ENCODE measurements at regions not wholly inside any gene's neighbourhood (a gene's known extent, or its start where the extent isn't known, plus 50 kb on each side); places are given as distances from the start of the nearest gene placed in this dataset.

DNA sequence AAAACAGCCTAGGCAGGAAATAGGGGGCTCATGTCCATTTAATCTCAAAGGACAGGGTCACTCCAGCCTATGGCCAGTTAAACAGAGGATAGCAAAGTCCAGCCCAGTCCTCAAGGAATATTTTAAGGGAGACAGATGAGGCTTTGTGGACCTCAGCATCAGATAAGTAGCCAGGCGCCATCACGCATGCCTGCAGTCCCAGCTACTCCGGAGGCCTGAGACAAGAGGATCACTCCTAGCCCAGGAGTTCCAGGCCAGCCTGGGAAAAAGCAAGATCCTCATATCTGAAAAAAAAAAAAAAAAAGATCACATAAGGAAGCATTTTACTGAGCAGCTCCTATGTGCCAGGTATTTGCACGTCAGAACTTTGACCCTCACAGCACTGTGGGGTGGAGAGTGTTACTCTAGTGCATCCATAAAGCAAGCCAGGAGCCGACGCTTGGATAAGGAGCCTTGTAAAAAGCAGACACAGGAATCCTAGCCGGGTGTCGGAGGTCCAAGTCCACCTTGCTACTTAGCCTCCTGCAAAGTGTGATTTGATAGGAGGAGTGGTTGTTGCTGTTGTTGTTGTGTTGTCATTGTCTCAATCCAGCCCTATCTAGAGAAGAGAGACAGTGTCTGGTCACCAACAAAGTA lies 61.8 kb upstream of the DOCK1 start:
- Mint-ChIP-seq H3K9me3 (ENCODE audit: unreplicated experiment) (no peaks in the 10 kb centered on the region), H3K27me3 (ENCODE audit: low read depth, unreplicated experiment) (peaks cover 25% of the 10 kb centered on the region), H3K36me3 (ENCODE audit: low read depth, unreplicated experiment) (no peaks in the 10 kb centered on the region), H3K27ac (ENCODE audit: unreplicated experiment) (no peak overlapping the region), H3K4me3 (ENCODE audit: unreplicated experiment) (no peak overlapping the region), H3K4me1 (ENCODE audit: low read depth, unreplicated experiment) (no peaks in the 10 kb centered on the region)
- no peak overlapping the region for H3K4me3 ChIP-seq (ENCODE audit: insufficient read depth, low read depth, low read length)
- H3K4me1 ChIP-seq (ENCODE audit: insufficient read depth, low read length): no peaks in the 10 kb centered on the region
- H3K27ac ChIP-seq (ENCODE audit: low read depth, low read length): no peak overlapping the region
- H4K20me1 ChIP-seq (ENCODE audit: insufficient read depth, low read length): no peaks in the 10 kb centered on the region
- DNase-seq (ENCODE audit: low read depth): no peak
- H3K9me3 ChIP-seq (ENCODE audit: insufficient read depth, low read depth, low read length): no peaks in the 10 kb centered on the region
- no peak for TF ChIP-seq EZH2 (IDR thresholded peaks at IDR 0.05; ENCODE audit: insufficient read depth, low read length)
- TF ChIP-seq, protein P1, sequence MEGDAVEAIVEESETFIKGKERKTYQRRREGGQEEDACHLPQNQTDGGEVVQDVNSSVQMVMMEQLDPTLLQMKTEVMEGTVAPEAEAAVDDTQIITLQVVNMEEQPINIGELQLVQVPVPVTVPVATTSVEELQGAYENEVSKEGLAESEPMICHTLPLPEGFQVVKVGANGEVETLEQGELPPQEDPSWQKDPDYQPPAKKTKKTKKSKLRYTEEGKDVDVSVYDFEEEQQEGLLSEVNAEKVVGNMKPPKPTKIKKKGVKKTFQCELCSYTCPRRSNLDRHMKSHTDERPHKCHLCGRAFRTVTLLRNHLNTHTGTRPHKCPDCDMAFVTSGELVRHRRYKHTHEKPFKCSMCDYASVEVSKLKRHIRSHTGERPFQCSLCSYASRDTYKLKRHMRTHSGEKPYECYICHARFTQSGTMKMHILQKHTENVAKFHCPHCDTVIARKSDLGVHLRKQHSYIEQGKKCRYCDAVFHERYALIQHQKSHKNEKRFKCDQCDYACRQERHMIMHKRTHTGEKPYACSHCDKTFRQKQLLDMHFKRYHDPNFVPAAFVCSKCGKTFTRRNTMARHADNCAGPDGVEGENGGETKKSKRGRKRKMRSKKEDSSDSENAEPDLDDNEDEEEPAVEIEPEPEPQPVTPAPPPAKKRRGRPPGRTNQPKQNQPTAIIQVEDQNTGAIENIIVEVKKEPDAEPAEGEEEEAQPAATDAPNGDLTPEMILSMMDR (IDR thresholded peaks at IDR 0.05; ENCODE audit: insufficient read depth, low read depth, low read length): no peak
- H3K79me2 ChIP-seq (ENCODE audit: insufficient read depth, low read length): no peaks in the 10 kb centered on the region
- H3K9ac ChIP-seq (ENCODE audit: low read length): no peak overlapping the region
- no peak overlapping the region for H3K4me2 ChIP-seq (ENCODE audit: low read length)
- FAIRE-seq: no peak
- no peaks in the 10 kb centered on the region for H3K27me3 ChIP-seq (ENCODE audit: insufficient read depth, low read length)
- H3K36me3 ChIP-seq (ENCODE audit: insufficient read depth, low read length): no peaks in the 10 kb centered on the region
- no peak overlapping the region for H2AFZ ChIP-seq (ENCODE audit: low read depth, low read length)

DNA sequence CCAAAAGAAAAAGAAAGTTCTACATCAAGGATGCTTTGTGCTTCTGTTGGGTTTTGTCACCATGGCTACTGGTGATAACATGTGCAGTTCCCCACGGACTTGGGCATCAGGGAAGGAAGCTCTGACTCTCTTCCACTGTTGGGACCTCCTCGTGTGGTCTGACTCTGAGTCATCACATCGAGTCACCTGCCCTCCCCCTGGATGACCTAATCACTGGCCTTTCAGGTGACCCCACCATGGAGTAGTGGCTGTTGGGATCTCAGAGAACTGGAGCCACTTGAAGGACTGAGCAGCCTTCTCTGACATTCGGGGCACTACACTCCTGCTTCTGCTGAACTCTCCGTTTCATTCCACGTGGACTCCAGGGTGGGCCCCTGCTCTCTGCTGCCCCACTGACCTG lies 60.8 kb upstream of the DOCK1 start:
- H3K27me3 ChIP-seq (ENCODE audit: insufficient read depth, low read length): peaks cover 2% of the 10 kb centered on the region
- no peak overlapping the region for H3K9ac ChIP-seq (ENCODE audit: low read length)
- H3K27ac ChIP-seq (ENCODE audit: low read depth, low read length): no peak overlapping the region
- no peak overlapping the region for H3K4me3 Mint-ChIP-seq (ENCODE audit: unreplicated experiment)
- no peak overlapping the region for H2AFZ ChIP-seq (ENCODE audit: low read depth, low read length)
- no peak overlapping the region for H3K4me3 ChIP-seq (ENCODE audit: insufficient read depth, low read depth, low read length)
- peaks cover 26% of the 10 kb centered on the region for H3K27me3 Mint-ChIP-seq (ENCODE audit: low read depth, unreplicated experiment)
- H3K4me1 ChIP-seq (ENCODE audit: insufficient read depth, low read length): no peaks in the 10 kb centered on the region
- H3K9me3 Mint-ChIP-seq (ENCODE audit: unreplicated experiment): no peaks in the 10 kb centered on the region
- no peak for TF ChIP-seq EZH2 (IDR thresholded peaks at IDR 0.05; ENCODE audit: insufficient read depth, low read length)
- TF ChIP-seq, protein P1 (IDR thresholded peaks at IDR 0.05; ENCODE audit: insufficient read depth, low read depth, low read length): no peak
- H3K4me2 ChIP-seq (ENCODE audit: low read length): no peak overlapping the region
- no peaks in the 10 kb centered on the region for H3K36me3 Mint-ChIP-seq (ENCODE audit: low read depth, unreplicated experiment)
- no peak overlapping the region for H3K27ac Mint-ChIP-seq (ENCODE audit: unreplicated experiment)
- no peaks in the 10 kb centered on the region for H4K20me1 ChIP-seq (ENCODE audit: insufficient read depth, low read length)
- no peaks in the 10 kb centered on the region for H3K9me3 ChIP-seq (ENCODE audit: insufficient read depth, low read depth, low read length)
- no peaks in the 10 kb centered on the region for H3K4me1 Mint-ChIP-seq (ENCODE audit: low read depth, unreplicated experiment)
- no peak for FAIRE-seq
- no peaks in the 10 kb centered on the region for H3K79me2 ChIP-seq (ENCODE audit: insufficient read depth, low read length)
- DNase-seq (ENCODE audit: low read depth): peak; percentile 14
- no peaks in the 10 kb centered on the region for H3K36me3 ChIP-seq (ENCODE audit: insufficient read depth, low read length)

DNA sequence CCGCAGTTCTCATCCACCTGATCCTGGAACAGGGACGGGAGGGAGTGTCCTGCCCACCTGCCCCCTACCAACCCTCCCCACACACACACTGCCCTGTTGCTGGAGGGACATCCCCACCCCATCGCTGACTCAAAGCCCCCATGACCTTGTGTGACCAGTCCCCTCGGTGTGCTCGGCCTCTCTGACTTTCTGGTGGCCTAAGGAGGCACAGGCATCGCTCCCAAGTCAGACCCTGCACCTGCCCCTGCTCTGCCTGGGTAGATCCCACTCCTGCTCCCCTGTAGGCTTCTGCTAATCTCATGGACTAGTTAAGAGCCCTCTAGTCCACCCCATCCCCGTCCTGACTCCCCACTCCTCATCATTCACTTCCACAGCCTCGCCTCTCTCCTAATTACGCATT lies 58.8 kb upstream of the DOCK1 start:
- no peak for FAIRE-seq

More for the DNA sequence above, 58.8 kb upstream of the DOCK1 start:
- no peaks in the 10 kb centered on the region for H3K4me1 Mint-ChIP-seq (ENCODE audit: low read depth, unreplicated experiment)
- Histone ChIP-seq H3K79me2 (ENCODE audit: insufficient read depth, low read length) (no peaks in the 10 kb centered on the region), H3K27ac (ENCODE audit: low read depth, low read length) (no peak overlapping the region), H4K20me1 (ENCODE audit: insufficient read depth, low read length) (no peaks in the 10 kb centered on the region), H3K4me2 (ENCODE audit: low read length) (no peak overlapping the region), H3K36me3 (ENCODE audit: insufficient read depth, low read length) (no peaks in the 10 kb centered on the region), H3K27me3 (ENCODE audit: insufficient read depth, low read length) (peaks cover 3% of the 10 kb centered on the region), H3K4me1 (ENCODE audit: insufficient read depth, low read length) (no peaks in the 10 kb centered on the region), H3K9me3 (ENCODE audit: insufficient read depth, low read depth, low read length) (no peaks in the 10 kb centered on the region), H2AFZ (ENCODE audit: low read depth, low read length) (no peak overlapping the region), H3K9ac (ENCODE audit: low read length) (no peak overlapping the region), H3K4me3 (ENCODE audit: insufficient read depth, low read depth, low read length) (no peak overlapping the region)
- H3K4me3 Mint-ChIP-seq (ENCODE audit: unreplicated experiment): no peak overlapping the region
- H3K27me3 Mint-ChIP-seq (ENCODE audit: low read depth, unreplicated experiment): peaks cover 20% of the 10 kb centered on the region
- no peaks in the 10 kb centered on the region for H3K9me3 Mint-ChIP-seq (ENCODE audit: unreplicated experiment)
- no peaks in the 10 kb centered on the region for H3K36me3 Mint-ChIP-seq (ENCODE audit: low read depth, unreplicated experiment)
- no peak for DNase-seq (ENCODE audit: low read depth)
- no peak for TF ChIP-seq EZH2 (IDR thresholded peaks at IDR 0.05; ENCODE audit: insufficient read depth, low read length)
- TF ChIP-seq, protein P1 (IDR thresholded peaks at IDR 0.05; ENCODE audit: insufficient read depth, low read depth, low read length): no peak
- no peak overlapping the region for H3K27ac Mint-ChIP-seq (ENCODE audit: unreplicated experiment)
